OCI-LY7 (cell line): ENCODE measurements at regions not wholly inside any gene's neighbourhood (a gene's known extent, or its start where the extent isn't known, plus 50 kb on each side); places are given as distances from the start of the nearest gene placed in this dataset.

Experiments used
- BruUV-seq: library from RNA; stranded (reverse); fragments of 400-500 nt; replicated peaks from 2 replicates; lab custom pipeline; 2021; lab: Mats Ljungman, UMichigan
- CTCF ChIA-PET: fragments of 300-600 bp; sonication (Branson Sonifier 250); formaldehyde crosslinking; loops from one replicate; lab custom pipeline; 2022; ENCODE audit warnings: antibody characterized with exemption; ENCODE audit not compliant: unreplicated experiment; lab: Charles Lee
- POLR2A ChIA-PET: fragments of 300-600 bp; sonication (Branson Sonifier 250); formaldehyde crosslinking; loops from one replicate; lab custom pipeline; 2022; ENCODE audit warnings: antibody characterized with exemption; lab: Charles Lee
- DNase-seq: peaks from one replicate; pipeline ENCODE4 v3.0.0-alpha.2; 2015; ENCODE audit warnings: low spot score
- H2AFZ ChIP-seq: fragments of 200-600 bp; sonication (generic), shearing (Covaris generic); 2 replicates; pipeline ENCODE4 v1.6.1; 2014; ENCODE audit warnings: mild to moderate bottlenecking, antibody characterized with exemption, low read length, moderate library complexity
- H3K27ac ChIP-seq: fragments of 200-600 bp; sonication (generic); 2 replicates; pipeline ENCODE4 v1.5.1; 2014; ENCODE audit warnings: mixed run types, low read depth, mild to moderate bottlenecking, moderate library complexity, low read length, inconsistent platforms; ENCODE audit not compliant: poor library complexity, severe bottlenecking
- H3K36me3 ChIP-seq: fragments of 200-600 bp; sonication (generic); 2 replicates; pipeline ENCODE4 v1.6.1; 2014; ENCODE audit warnings: mild to moderate bottlenecking, antibody characterized with exemption, low read length, moderate library complexity, mixed read lengths; ENCODE audit not compliant: insufficient read depth
- H3K4me1 ChIP-seq: fragments of 200-600 bp; sonication (generic); 2 replicates; pipeline ENCODE4 v1.5.1; 2014; ENCODE audit warnings: mild to moderate bottlenecking, low read length; ENCODE audit not compliant: insufficient read depth, poor library complexity, severe bottlenecking
- H3K4me2 ChIP-seq: fragments of 200-600 bp; sonication (generic); 2 replicates; pipeline ENCODE4 v1.6.1; 2014; ENCODE audit warnings: mild to moderate bottlenecking, low read length
- H3K4me3 ChIP-seq: fragments of 200-600 bp; sonication (generic); 2 replicates; pipeline ENCODE4 v1.5.1; 2014; ENCODE audit warnings: mild to moderate bottlenecking, low read depth, low read length; ENCODE audit not compliant: poor library complexity, severe bottlenecking
- H3K79me2 ChIP-seq: fragments of 200-600 bp; sonication (generic); 2 replicates; pipeline ENCODE4 v1.6.1; 2016; ENCODE audit warnings: low read depth, mild to moderate bottlenecking, low read length, moderate library complexity, mixed read lengths; ENCODE audit not compliant: insufficient read depth
- H3K9me2 ChIP-seq: fragments of 200-600 bp; sonication (generic); 2 replicates; pipeline ENCODE4 v1.6.1; 2016; ENCODE audit warnings: mild to moderate bottlenecking, low read length, mixed read lengths; ENCODE audit not compliant: insufficient read depth
- H3K9me3 ChIP-seq: fragments of 200-600 bp; sonication (generic); 2 replicates; pipeline ENCODE4 v1.6.1; 2014; ENCODE audit warnings: mild to moderate bottlenecking, mixed run types, low read length, mixed read lengths
- H4K20me1 ChIP-seq: fragments of 200-600 bp; sonication (generic); 2 replicates; pipeline ENCODE4 v1.6.1; 2014; ENCODE audit warnings: mild to moderate bottlenecking, antibody characterized with exemption, low read length, moderate library complexity, mixed read lengths; ENCODE audit not compliant: insufficient read depth
- CTCF ChIP-seq: fragments of 200-600 bp; sonication (generic); conservative IDR thresholded peaks from 2 replicates; pipeline ENCODE4 v1.5.1; 2014; ENCODE audit warnings: mild to moderate bottlenecking, antibody characterized with exemption, low read length, moderate library complexity, mixed read lengths
- EZH2phosphoT487 ChIP-seq: fragments of 200-600 bp; sonication (generic); IDR thresholded peaks from 2 replicates; pipeline ENCODE4 v1.6.1; 2018; ENCODE audit warnings: low read depth, borderline replicate concordance, mild to moderate bottlenecking, mixed run types, antibody characterized with exemption, low read length, moderate library complexity, mixed read lengths
- intact Hi-C: fragments of 100-400 bp; cut with micrococcal nuclease; formaldehyde crosslinking; loops from one replicate; pipeline ENCODE4 v1.10.0; 2022; ENCODE audit not compliant: unreplicated experiment

- Histone ChIP-seq H3K9me3 (no peaks in the 10 kb centered on the region), H2AFZ (no peak overlapping the region), H3K9me2 (no peaks in the 10 kb centered on the region), H3K4me1 (no peaks in the 10 kb centered on the region), H3K4me2 (no peak overlapping the region), H4K20me1 (no peaks in the 10 kb centered on the region), H3K79me2 (no peaks in the 10 kb centered on the region), H3K36me3 (no peaks in the 10 kb centered on the region), H3K4me3 (no peak overlapping the region), H3K27ac (no peak overlapping the region)
- TF ChIP-seq EZH2phosphoT487 (no peak), CTCF (no peak)
- POLR2A ChIA-PET: no interaction called here
- intact Hi-C loops: no loop called here
- BruUV-seq: no TSS peak
- CTCF ChIA-PET: no interaction called here
- no peak for DNase-seq
Observed at GRCh38 chr1:5563861-5564577, 428.2 kb downstream of the NPHP4 start.

GRCh38 chr1:5562769-5563168, 429.5 kb downstream of the NPHP4 start:
- Histone ChIP-seq H3K4me3 (no peak overlapping the region), H2AFZ (no peak overlapping the region), H3K36me3 (no peaks in the 10 kb centered on the region), H3K79me2 (no peaks in the 10 kb centered on the region), H3K27ac (no peak overlapping the region), H4K20me1 (no peaks in the 10 kb centered on the region), H3K9me2 (no peaks in the 10 kb centered on the region; the same call in 1 of the 2 replicates), H3K4me2 (no peak overlapping the region), H3K9me3 (no peaks in the 10 kb centered on the region), H3K4me1 (no peaks in the 10 kb centered on the region)
- TF ChIP-seq EZH2phosphoT487: no peak
- no peak for TF ChIP-seq CTCF
- ChIA-PET POLR2A (no interaction called here), CTCF (no interaction called here)
- DNase-seq: no peak
- BruUV-seq: no TSS peak
- intact Hi-C loops: no loop called here

- CTCF ChIA-PET: no interaction called here
- Histone ChIP-seq H3K4me1 (no peaks in the 10 kb centered on the region), H3K9me2 (no peaks in the 10 kb centered on the region; the same call in 1 of the 2 replicates), H3K79me2 (no peaks in the 10 kb centered on the region), H4K20me1 (no peaks in the 10 kb centered on the region), H3K4me2 (no peak overlapping the region), H3K27ac (no peak overlapping the region), H2AFZ (no peak overlapping the region), H3K9me3 (no peaks in the 10 kb centered on the region), H3K4me3 (no peak overlapping the region), H3K36me3 (no peaks in the 10 kb centered on the region)
- no TSS peak for BruUV-seq
- DNase-seq: no peak
- TF ChIP-seq CTCF: no peak
- TF ChIP-seq EZH2phosphoT487: no peak
- POLR2A ChIA-PET: no interaction called here
- intact Hi-C loops: no loop called here
Observed at GRCh38 chr1:5562331-5562730, 429.9 kb downstream of the NPHP4 start.
